Astrocyte (in vitro differentiated cells and primary cell): ENCODE measurements at regions not wholly inside any gene's neighbourhood (a gene's known extent, or its start where the extent isn't known, plus 50 kb on each side); places are given as distances from the start of the nearest gene placed in this dataset.

Experiments
- DNase-seq: peaks from one replicate; pipeline ENCODE4 v3.0.0-alpha.2; 2010; ENCODE audit warnings: low read depth
- FAIRE-seq: peaks from 2 replicates; lab custom pipeline; 2011; peaks lifted over from hg19 to GRCh38; lab: Jason Lieb, UNC
- H2AFZ ChIP-seq: 2 replicates; pipeline ENCODE4 v1.6.0; 2012; ENCODE audit warnings: low read depth, low read length, inconsistent platforms
- H3K27ac ChIP-seq: 2 replicates; pipeline ENCODE4 v1.5.1; 2011; ENCODE audit warnings: low read depth, low read length, inconsistent platforms
- H3K27me3 ChIP-seq: 2 replicates; pipeline ENCODE4 v1.6.0; 2011; ENCODE audit warnings: low read length, inconsistent platforms; ENCODE audit not compliant: insufficient read depth
- H3K36me3 ChIP-seq: 2 replicates; pipeline ENCODE4 v1.5.1; 2011; ENCODE audit warnings: low read length, inconsistent platforms; ENCODE audit not compliant: insufficient read depth
- H3K4me1 ChIP-seq: 2 replicates; pipeline ENCODE4 v1.5.1; 2011; ENCODE audit warnings: low read length, inconsistent platforms; ENCODE audit not compliant: insufficient read depth
- H3K4me2 ChIP-seq: 2 replicates; pipeline ENCODE4 v1.6.0; 2012; ENCODE audit warnings: low read length, inconsistent platforms
- H3K4me3 ChIP-seq: 2 replicates; pipeline ENCODE4 v1.5.1; 2011; ENCODE audit warnings: low read depth, mild to moderate bottlenecking, low read length, inconsistent platforms; ENCODE audit not compliant: insufficient read depth
- H3K79me2 ChIP-seq: 2 replicates; pipeline ENCODE4 v1.6.0; 2012; ENCODE audit warnings: mild to moderate bottlenecking, low read length, inconsistent platforms; ENCODE audit not compliant: insufficient read depth
- H3K9ac ChIP-seq: 2 replicates; pipeline ENCODE4 v1.6.0; 2012; ENCODE audit warnings: mild to moderate bottlenecking, low read length, inconsistent platforms
- H3K9me3 ChIP-seq: 2 replicates; pipeline ENCODE4 v1.5.1; 2012; ENCODE audit warnings: low read depth, mild to moderate bottlenecking, low read length, inconsistent platforms; ENCODE audit not compliant: insufficient read depth
- H4K20me1 ChIP-seq: 2 replicates; pipeline ENCODE4 v1.6.0; 2012; ENCODE audit warnings: low read length, inconsistent platforms; ENCODE audit not compliant: insufficient read depth
- H3K27ac Mint-ChIP-seq: one replicate; pipeline ENCODE4 v1.8.0; 2021; ENCODE audit warnings: mild to moderate bottlenecking, mixed read lengths; ENCODE audit not compliant: unreplicated experiment
- H3K27me3 Mint-ChIP-seq: one replicate; pipeline ENCODE4 v1.8.0; 2021; ENCODE audit warnings: low read depth, mixed read lengths; ENCODE audit not compliant: unreplicated experiment
- H3K36me3 Mint-ChIP-seq: one replicate; pipeline ENCODE4 v1.8.0; 2021; ENCODE audit warnings: low read depth, mixed read lengths; ENCODE audit not compliant: unreplicated experiment
- H3K4me1 Mint-ChIP-seq: one replicate; pipeline ENCODE4 v1.8.0; 2021; ENCODE audit warnings: low read depth, mixed read lengths; ENCODE audit not compliant: unreplicated experiment
- H3K4me3 Mint-ChIP-seq: one replicate; pipeline ENCODE4 v1.8.0; 2021; ENCODE audit warnings: mild to moderate bottlenecking, moderate library complexity, mixed read lengths; ENCODE audit not compliant: unreplicated experiment
- H3K9me3 Mint-ChIP-seq: one replicate; pipeline ENCODE4 v1.8.0; 2021; ENCODE audit warnings: mild to moderate bottlenecking, mixed read lengths; ENCODE audit not compliant: unreplicated experiment
- EZH2 ChIP-seq: IDR thresholded peaks from 2 replicates; pipeline ENCODE4 v1.6.1; 2012; ENCODE audit warnings: mild to moderate bottlenecking, low read length, inconsistent platforms; ENCODE audit not compliant: insufficient read depth
- TF ChIP-seq, protein P1 (sequence below): IDR thresholded peaks from 2 replicates; pipeline ENCODE4 v1.5.1; 2011; ENCODE audit warnings: low read depth, mild to moderate bottlenecking, inconsistent platforms, low read length, moderate library complexity; ENCODE audit not compliant: insufficient read depth

DNA sequence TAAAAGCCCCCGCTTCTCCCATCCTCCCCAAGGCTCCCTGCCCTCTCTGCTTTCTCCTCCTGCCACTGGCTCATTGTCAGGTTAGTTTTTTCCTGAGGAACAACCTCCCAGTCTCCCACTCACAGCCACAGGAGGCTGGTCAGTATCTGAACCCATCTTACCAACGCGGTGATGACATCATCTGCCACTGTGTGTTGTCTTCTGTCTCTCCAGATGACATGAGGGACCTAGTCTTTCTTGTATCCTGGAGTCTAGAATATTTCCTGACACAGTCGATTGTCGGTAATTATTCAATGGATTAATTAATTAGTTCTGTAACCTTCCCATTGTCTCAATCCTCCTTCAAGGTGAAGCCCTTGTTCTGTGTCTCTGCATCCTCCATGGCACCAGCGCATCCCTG is 290.2 kb downstream of the GALR1 start:
- no peak overlapping the region for H3K4me3 Mint-ChIP-seq
- Histone ChIP-seq H2AFZ (no peak overlapping the region), H3K9me3 (no peaks in the 10 kb centered on the region), H3K9ac (no peak overlapping the region), H3K4me1 (no peaks in the 10 kb centered on the region), H3K4me2 (no peak overlapping the region), H4K20me1 (no peaks in the 10 kb centered on the region), H3K36me3 (no peaks in the 10 kb centered on the region), H3K4me3 (no peak overlapping the region), H3K27ac (no peak overlapping the region), H3K79me2 (no peaks in the 10 kb centered on the region), H3K27me3 (no peaks in the 10 kb centered on the region)
- peaks cover 10% of the 10 kb centered on the region for H3K9me3 Mint-ChIP-seq
- H3K36me3 Mint-ChIP-seq = no peaks in the 10 kb centered on the region
- TF ChIP-seq, protein P1, sequence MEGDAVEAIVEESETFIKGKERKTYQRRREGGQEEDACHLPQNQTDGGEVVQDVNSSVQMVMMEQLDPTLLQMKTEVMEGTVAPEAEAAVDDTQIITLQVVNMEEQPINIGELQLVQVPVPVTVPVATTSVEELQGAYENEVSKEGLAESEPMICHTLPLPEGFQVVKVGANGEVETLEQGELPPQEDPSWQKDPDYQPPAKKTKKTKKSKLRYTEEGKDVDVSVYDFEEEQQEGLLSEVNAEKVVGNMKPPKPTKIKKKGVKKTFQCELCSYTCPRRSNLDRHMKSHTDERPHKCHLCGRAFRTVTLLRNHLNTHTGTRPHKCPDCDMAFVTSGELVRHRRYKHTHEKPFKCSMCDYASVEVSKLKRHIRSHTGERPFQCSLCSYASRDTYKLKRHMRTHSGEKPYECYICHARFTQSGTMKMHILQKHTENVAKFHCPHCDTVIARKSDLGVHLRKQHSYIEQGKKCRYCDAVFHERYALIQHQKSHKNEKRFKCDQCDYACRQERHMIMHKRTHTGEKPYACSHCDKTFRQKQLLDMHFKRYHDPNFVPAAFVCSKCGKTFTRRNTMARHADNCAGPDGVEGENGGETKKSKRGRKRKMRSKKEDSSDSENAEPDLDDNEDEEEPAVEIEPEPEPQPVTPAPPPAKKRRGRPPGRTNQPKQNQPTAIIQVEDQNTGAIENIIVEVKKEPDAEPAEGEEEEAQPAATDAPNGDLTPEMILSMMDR = no peak
- TF ChIP-seq EZH2 = no peak
- H3K4me1 Mint-ChIP-seq = no peaks in the 10 kb centered on the region
- FAIRE-seq = no peak
- H3K27ac Mint-ChIP-seq = peak overlapping the region; percentile 77
- DNase-seq = no peak
- H3K27me3 Mint-ChIP-seq = peaks cover 4% of the 10 kb centered on the region

DNA sequence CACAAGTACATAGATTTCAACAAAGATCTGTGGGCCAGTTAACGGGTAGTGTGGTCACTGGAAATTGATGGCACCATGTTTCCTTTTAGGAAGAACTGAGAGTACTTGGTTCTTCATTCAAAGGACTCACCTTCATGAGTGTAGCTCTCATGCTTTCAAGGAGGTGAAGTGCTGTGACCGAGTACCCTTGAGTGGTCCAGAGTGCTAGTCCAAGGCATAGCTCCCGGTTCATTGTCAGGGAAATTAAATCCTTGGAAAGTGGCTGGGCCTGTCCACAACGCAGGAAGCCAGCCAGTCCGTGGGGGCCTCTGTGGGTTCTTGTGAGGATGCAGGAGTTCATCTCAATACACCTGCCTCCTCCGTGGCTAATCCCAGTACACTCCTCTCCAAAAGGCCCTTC is 295.1 kb downstream of the GALR1 start:
- no peak overlapping the region for H3K27ac Mint-ChIP-seq
- Histone ChIP-seq H2AFZ (no peak overlapping the region), H3K27me3 (no peaks in the 10 kb centered on the region), H3K9ac (no peak overlapping the region), H3K4me1 (no peaks in the 10 kb centered on the region), H3K36me3 (no peaks in the 10 kb centered on the region), H3K4me2 (no peak overlapping the region), H4K20me1 (no peaks in the 10 kb centered on the region), H3K4me3 (no peak overlapping the region), H3K79me2 (no peaks in the 10 kb centered on the region), H3K9me3 (peaks cover 4% of the 10 kb centered on the region), H3K27ac (no peak overlapping the region)
- no peak overlapping the region for H3K4me3 Mint-ChIP-seq
- H3K4me1 Mint-ChIP-seq = no peaks in the 10 kb centered on the region
- H3K27me3 Mint-ChIP-seq = no peaks in the 10 kb centered on the region
- DNase-seq = no peak
- no peaks in the 10 kb centered on the region for H3K36me3 Mint-ChIP-seq
- TF ChIP-seq, protein P1 = no peak
- no peak for TF ChIP-seq EZH2
- H3K9me3 Mint-ChIP-seq = peaks cover 5% of the 10 kb centered on the region
- no peak for FAIRE-seq

DNA sequence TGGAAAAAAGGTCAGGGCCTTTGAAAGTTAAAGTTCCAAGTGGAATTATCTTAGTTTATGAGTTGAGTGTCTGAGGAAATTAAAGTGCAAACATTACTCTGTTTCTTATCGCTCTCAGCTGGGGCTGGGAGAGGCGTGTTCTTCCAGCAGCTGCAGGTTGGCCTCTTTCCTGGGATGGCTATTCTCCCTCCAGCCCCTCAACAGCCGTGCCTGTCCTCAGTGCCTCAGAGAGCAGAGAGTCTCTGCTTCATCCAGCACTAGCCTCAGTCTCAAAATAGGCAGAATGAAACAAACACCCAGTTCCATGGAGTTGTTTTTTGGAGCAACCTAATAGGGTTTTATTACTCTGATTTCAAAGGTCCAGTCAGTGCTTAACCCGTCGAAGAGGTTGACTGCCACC is 298.1 kb downstream of the GALR1 start:
- Histone ChIP-seq H3K4me2 (no peak overlapping the region), H3K9ac (no peak overlapping the region), H3K4me3 (no peak overlapping the region), H3K9me3 (peaks cover 8% of the 10 kb centered on the region), H3K36me3 (no peaks in the 10 kb centered on the region), H3K79me2 (no peaks in the 10 kb centered on the region), H4K20me1 (no peaks in the 10 kb centered on the region), H3K4me1 (no peaks in the 10 kb centered on the region), H3K27ac (no peak overlapping the region), H3K27me3 (no peaks in the 10 kb centered on the region), H2AFZ (no peak overlapping the region)
- H3K27me3 Mint-ChIP-seq = no peaks in the 10 kb centered on the region
- H3K4me1 Mint-ChIP-seq = no peaks in the 10 kb centered on the region
- FAIRE-seq (no peak), DNase-seq (no peak)
- H3K36me3 Mint-ChIP-seq = no peaks in the 10 kb centered on the region
- no peak overlapping the region for H3K27ac Mint-ChIP-seq
- no peak for TF ChIP-seq EZH2
- TF ChIP-seq, protein P1 = no peak
- peaks cover 5% of the 10 kb centered on the region for H3K9me3 Mint-ChIP-seq
- H3K4me3 Mint-ChIP-seq = no peak overlapping the region
